ENCODE measurements at regions not wholly inside any gene's neighbourhood (a gene's known extent, or its start where the extent isn't known, plus 50 kb on each side); places are given as distances from the start of the nearest gene placed in this dataset.

DNA sequence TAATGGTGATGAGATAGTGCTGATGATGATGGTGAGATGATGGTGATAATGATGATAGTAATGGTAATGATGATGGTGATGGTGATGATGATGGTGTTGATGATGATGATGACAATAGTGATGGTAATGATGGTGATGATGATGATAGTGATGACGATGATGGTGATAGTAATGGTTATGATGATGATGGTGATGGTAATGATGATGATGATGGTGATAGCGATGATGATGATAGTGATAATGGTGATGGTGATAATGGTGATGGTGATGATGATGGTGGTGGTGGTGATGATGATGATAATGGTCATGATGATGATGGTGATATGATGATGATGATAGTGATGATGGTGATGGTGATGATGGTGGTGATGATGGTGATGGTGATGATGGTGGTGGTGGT lies 384.6 kb downstream of the MATN1 start:
- peaks cover 0 to 22% of the 10 kb centered on the region in 2 donors for H3K27me3 ChIP-seq
- WGBS, 2 donors = 93 to 95% methylated on average over 2 of the region's 2 CpGs
- TF ChIP-seq POLR2A (IDR thresholded peaks at IDR 0.05) = no peak
- no peak for TF ChIP-seq EP300 (IDR thresholded peaks at IDR 0.05)
- TF ChIP-seq, protein P1, sequence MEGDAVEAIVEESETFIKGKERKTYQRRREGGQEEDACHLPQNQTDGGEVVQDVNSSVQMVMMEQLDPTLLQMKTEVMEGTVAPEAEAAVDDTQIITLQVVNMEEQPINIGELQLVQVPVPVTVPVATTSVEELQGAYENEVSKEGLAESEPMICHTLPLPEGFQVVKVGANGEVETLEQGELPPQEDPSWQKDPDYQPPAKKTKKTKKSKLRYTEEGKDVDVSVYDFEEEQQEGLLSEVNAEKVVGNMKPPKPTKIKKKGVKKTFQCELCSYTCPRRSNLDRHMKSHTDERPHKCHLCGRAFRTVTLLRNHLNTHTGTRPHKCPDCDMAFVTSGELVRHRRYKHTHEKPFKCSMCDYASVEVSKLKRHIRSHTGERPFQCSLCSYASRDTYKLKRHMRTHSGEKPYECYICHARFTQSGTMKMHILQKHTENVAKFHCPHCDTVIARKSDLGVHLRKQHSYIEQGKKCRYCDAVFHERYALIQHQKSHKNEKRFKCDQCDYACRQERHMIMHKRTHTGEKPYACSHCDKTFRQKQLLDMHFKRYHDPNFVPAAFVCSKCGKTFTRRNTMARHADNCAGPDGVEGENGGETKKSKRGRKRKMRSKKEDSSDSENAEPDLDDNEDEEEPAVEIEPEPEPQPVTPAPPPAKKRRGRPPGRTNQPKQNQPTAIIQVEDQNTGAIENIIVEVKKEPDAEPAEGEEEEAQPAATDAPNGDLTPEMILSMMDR (IDR thresholded peaks at IDR 0.05) = no peak
- DNase-seq (ENCODE audit: low spot score in 2 of 2) = no peak
- no peaks in the 10 kb centered on the region for H3K36me3 ChIP-seq
- H3K4me1 ChIP-seq = no peaks in the 10 kb centered on the region
- H3K27ac ChIP-seq = no peak overlapping the region
- H3K4me3 ChIP-seq = no peak overlapping the region
- H3K9me3 ChIP-seq = peaks cover 0 to 18% (median 0%) of the 10 kb centered on the region in 4 donors

DNA sequence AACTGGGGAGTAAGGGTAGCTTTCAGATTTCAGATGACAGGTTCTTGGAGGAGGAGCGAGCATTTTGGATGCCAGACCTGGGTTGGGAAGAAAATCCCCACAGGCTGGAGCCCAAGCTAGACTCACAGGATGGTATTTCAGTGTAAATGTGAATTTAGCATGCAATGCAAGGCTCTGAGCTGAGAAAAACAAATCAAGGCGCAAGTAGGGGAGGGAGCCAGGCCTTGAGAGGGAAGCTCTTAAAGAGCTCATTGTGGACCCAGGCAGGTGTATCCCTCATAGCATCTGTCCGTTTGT lies 386.1 kb downstream of the MATN1 start:
- no peaks in the 10 kb centered on the region for H3K4me1 ChIP-seq
- no peak for DNase-seq (ENCODE audit: low spot score in 2 of 2)
- H3K27ac ChIP-seq = no peak overlapping the region
- TF ChIP-seq, protein P1 (IDR thresholded peaks at IDR 0.05) = no peak
- TF ChIP-seq EP300 (IDR thresholded peaks at IDR 0.05) = no peak
- no peak for TF ChIP-seq POLR2A (IDR thresholded peaks at IDR 0.05)
- H3K4me3 ChIP-seq = no peak overlapping the region
- no peaks in the 10 kb centered on the region for H3K36me3 ChIP-seq
- H3K9me3 ChIP-seq = peaks cover 0 to 7% (median 0%) of the 10 kb centered on the region in 4 donors
- 54 to 55% methylated on average over 3 of the region's 3 CpGs for WGBS, 2 donors
- H3K27me3 ChIP-seq = peaks cover 0 to 8% of the 10 kb centered on the region in 2 donors

GRCh38 chr1:30336550-30337323 lies 386.6 kb downstream of the MATN1 start:
- H3K4me3 ChIP-seq = no peak overlapping the region
- TF ChIP-seq EP300 (IDR thresholded peaks at IDR 0.05) (no peak), POLR2A (IDR thresholded peaks at IDR 0.05) (no peak)
- TF ChIP-seq, protein P1 (IDR thresholded peaks at IDR 0.05) = no peak
- H3K27ac ChIP-seq = no peak overlapping the region
- no peaks in the 10 kb centered on the region for H3K36me3 ChIP-seq
- 81 to 83% methylated on average over 15 to 16 of the region's 16 CpGs for WGBS, 2 donors
- peaks cover 0 to 5% of the 10 kb centered on the region in 2 donors for H3K27me3 ChIP-seq
- peaks cover 0 to 7% (median 0%) of the 10 kb centered on the region in 4 donors for H3K9me3 ChIP-seq
- H3K4me1 ChIP-seq = no peaks in the 10 kb centered on the region
- DNase-seq (ENCODE audit: low spot score in 2 of 2) = no peak

DNA sequence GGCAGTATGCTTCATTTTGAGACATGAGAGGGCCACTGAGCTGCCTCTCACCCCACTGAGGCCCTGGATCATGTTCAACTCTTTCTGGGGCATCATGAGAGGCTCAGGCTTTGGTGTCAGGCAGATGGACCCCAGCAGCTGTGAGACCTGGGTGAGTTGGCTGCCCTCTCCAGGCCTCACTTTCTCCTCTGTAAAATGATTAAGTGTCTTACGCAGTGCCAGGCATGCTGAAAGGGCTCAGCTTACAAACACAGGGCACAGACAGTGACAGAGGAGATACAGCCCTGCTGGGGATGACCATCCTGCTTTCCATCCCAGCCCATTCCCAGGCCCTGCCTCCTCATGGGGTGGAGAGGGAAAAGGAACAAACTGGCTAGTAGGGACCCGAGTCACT lies 387.4 kb downstream of the MATN1 start:
- Histone ChIP-seq H3K4me3 (no peak overlapping the region), H3K9me3 (peaks cover 0 to 2% (median 0%) of the 10 kb centered on the region in 4 donors), H3K4me1 (no peaks in the 10 kb centered on the region), H3K27me3 (no peaks in the 10 kb centered on the region), H3K36me3 (no peaks in the 10 kb centered on the region), H3K27ac (no peak overlapping the region)
- no peak for DNase-seq (ENCODE audit: low spot score in 2 of 2)
- WGBS, 2 donors = 81 to 92% methylated on average over 2 of the region's 2 CpGs
- TF ChIP-seq POLR2A (IDR thresholded peaks at IDR 0.05) = no peak

- DNase-seq (ENCODE audit: low spot score in 2 of 2) = no peak
- TF ChIP-seq POLR2A (IDR thresholded peaks at IDR 0.05) (no peak), EP300 (IDR thresholded peaks at IDR 0.05) (no peak)
- TF ChIP-seq, protein P1 (IDR thresholded peaks at IDR 0.05) = no peak
- no peak overlapping the region for H3K4me3 ChIP-seq
- H3K27ac ChIP-seq = no peak overlapping the region
- 88 to 92% methylated on average over 3 of the region's 3 CpGs for WGBS, 2 donors
- H3K4me1 ChIP-seq = no peaks in the 10 kb centered on the region
- no peaks in the 10 kb centered on the region for H3K36me3 ChIP-seq
- H3K27me3 ChIP-seq = no peaks in the 10 kb centered on the region
- no peaks in the 10 kb centered on the region for H3K9me3 ChIP-seq
These were observed 387.9 kb downstream of the MATN1 start for GRCh38 chr1:30335389-30335996.
